Right lobe of liver (tissue), 6 donors: ENCODE measurements at regions not wholly inside any gene's neighbourhood (a gene's known extent, or its start where the extent isn't known, plus 50 kb on each side); places are given as distances from the start of the nearest gene placed in this dataset.

Experiments used
- ATAC-seq, 4 donors: fragments of 200-7000 bp; cut with Tn5 transposase; one replicate each; pipeline ENCODE4 v1.9.1; 2020; ENCODE audit warnings: mild to moderate bottlenecking in 4 of 4, moderate library complexity in 4 of 4
- DNase-seq, 3 donors: peaks; one replicate each; pipeline ENCODE4 v3.0.0-alpha.2; 2020
- H3K27ac ChIP-seq, 3 donors: fragments of 200-600 bp; one replicate each; pipeline ENCODE4 v1.8.0; 2022
- H3K27me3 ChIP-seq, 2 donors: fragments of 200-600 bp; one replicate each; pipeline ENCODE4 v1.8.0; 2022
- H3K36me3 ChIP-seq, 4 donors: fragments of 200-600 bp; sonication (generic) in 1 of 4; one replicate each; pipeline versions ENCODE4 v1.5.1 to v1.8.0; 2017 to 2022; ENCODE audit warnings: control low read depth in 1 of 4
- H3K4me1 ChIP-seq, 4 donors: fragments of 200-600 bp; sonication (generic) in 1 of 4; one replicate each; pipeline versions ENCODE4 v1.5.1 to v1.8.0; 2017 to 2022; ENCODE audit warnings: control low read depth in 1 of 4
- H3K4me3 ChIP-seq, 3 donors: fragments of 200-600 bp; one replicate each; pipeline ENCODE4 v1.8.0; 2022
- H3K9me3 ChIP-seq, 4 donors: fragments of 200-600 bp; sonication (generic) in 1 of 4; one replicate each; pipeline versions ENCODE4 v1.5.1 to v1.8.0; 2017 to 2022; ENCODE audit warnings: control low read depth in 1 of 4
- POLR2A ChIP-seq: fragments of 450-650 bp; IDR thresholded peaks from one replicate; pipeline ENCODE4 v1.6.1; 2017; ENCODE audit warnings: antibody characterized with exemption, mild to moderate bottlenecking
- WGBS: methylation state at CpG from one replicate; pipeline ENCODE4 v1.1.6; 2018; ENCODE audit warnings: low coverage, low lambda C conversion rate; ENCODE audit not compliant: insufficient coverage; ENCODE audit errors: missing lambda C conversion rate; 5-methylcytosine and 5-hydroxymethylcytosine counted together
- intact Hi-C, 2 donors: fragments of 100-400 bp; cut with DNase I; formaldehyde crosslinking; loops; one replicate each; pipeline versions ENCODE4 v1.11.2 to v1.14.1; 2022
- TF ChIP-seq, protein P1 (sequence below), 4 donors: fragments of 200-600 bp in 3 of 4; fragments of 450-650 bp in 1 of 4; IDR thresholded peaks; one replicate each; pipeline versions ENCODE4 v1.5.1 to v1.8.0; 2016 to 2022; ENCODE audit warnings: antibody characterized with exemption in 4 of 4, mild to moderate bottlenecking in 2 of 4
- donor health status: DM: no; HTN: yes; CAD: no.
- donor health status: DM: no; HTN: no; CAD: no.
- donor health status: DM: no; HTN: no; CAD: no.
- donor health status: DM: no; HTN: yes; CAD: no.
- donor health status: DM: no; HTN: yes; CAD: no.

DNA sequence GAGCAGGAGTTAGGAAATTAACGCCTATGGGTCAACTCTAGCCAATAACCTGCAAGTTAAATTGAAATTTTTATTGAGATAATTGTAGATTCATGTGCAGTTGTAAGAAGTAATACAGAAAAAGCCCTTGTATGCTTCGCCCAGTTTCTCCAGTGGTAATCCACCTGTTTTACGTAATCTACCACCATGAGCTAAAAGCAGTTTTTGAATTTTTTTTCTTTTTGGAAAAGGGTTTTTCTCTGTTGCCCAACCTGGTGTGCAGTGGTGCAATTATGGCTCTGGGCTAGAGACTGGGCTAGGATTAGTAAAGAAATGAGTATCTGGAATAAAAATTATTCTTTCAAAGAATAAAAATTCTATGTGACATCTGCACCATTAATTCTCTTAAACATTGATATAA is 116.2 kb downstream of the ZFP64 start:
- ATAC-seq (no peak), DNase-seq (no peak)
- Histone ChIP-seq H3K27ac (no peak overlapping the region), H3K36me3 (no peaks in the 10 kb centered on the region), H3K4me3 (no peak overlapping the region), H3K9me3 (no peaks in the 10 kb centered on the region), H3K27me3 (no peaks in the 10 kb centered on the region), H3K4me1 (no peaks in the 10 kb centered on the region)
- 57% methylated on average over 3 of the region's 3 CpGs for WGBS
- TF ChIP-seq POLR2A = no peak
- TF ChIP-seq, protein P1, sequence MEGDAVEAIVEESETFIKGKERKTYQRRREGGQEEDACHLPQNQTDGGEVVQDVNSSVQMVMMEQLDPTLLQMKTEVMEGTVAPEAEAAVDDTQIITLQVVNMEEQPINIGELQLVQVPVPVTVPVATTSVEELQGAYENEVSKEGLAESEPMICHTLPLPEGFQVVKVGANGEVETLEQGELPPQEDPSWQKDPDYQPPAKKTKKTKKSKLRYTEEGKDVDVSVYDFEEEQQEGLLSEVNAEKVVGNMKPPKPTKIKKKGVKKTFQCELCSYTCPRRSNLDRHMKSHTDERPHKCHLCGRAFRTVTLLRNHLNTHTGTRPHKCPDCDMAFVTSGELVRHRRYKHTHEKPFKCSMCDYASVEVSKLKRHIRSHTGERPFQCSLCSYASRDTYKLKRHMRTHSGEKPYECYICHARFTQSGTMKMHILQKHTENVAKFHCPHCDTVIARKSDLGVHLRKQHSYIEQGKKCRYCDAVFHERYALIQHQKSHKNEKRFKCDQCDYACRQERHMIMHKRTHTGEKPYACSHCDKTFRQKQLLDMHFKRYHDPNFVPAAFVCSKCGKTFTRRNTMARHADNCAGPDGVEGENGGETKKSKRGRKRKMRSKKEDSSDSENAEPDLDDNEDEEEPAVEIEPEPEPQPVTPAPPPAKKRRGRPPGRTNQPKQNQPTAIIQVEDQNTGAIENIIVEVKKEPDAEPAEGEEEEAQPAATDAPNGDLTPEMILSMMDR (IDR thresholded peaks at IDR 0.05) = no peak
- intact Hi-C loops = no loop called here

DNA sequence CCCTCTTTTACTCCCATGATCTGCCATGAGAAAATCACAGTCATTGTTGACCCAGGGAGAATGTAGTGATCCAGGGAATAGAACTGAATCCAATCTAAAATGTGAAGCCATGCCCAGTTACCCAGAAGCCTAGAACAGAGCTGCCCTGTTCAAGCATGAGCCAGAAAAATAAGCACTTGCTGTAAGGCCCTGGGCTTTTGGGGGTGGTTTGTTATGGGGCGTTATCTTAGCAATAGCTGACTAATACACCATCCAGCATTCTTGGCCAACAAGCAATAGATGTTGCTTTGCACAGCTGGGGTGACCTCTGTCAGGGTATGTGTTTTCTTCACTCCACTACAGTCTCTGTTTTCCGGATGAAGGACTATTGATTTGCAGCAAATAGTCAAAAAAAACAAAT is 120.4 kb downstream of the ZFP64 start:
- Histone ChIP-seq H3K9me3 (no peaks in the 10 kb centered on the region), H3K36me3 (no peaks in the 10 kb centered on the region), H3K4me1 (no peaks in the 10 kb centered on the region), H3K27me3 (no peaks in the 10 kb centered on the region), H3K4me3 (no peak overlapping the region), H3K27ac (no peak overlapping the region)
- TF ChIP-seq, protein P1 (IDR thresholded peaks at IDR 0.05) = no peak
- no peak for TF ChIP-seq POLR2A
- 96% methylated on average over 2 of the region's 2 CpGs for WGBS
- no peak for DNase-seq
- ATAC-seq = no peak
- intact Hi-C loops = no loop called here

DNA sequence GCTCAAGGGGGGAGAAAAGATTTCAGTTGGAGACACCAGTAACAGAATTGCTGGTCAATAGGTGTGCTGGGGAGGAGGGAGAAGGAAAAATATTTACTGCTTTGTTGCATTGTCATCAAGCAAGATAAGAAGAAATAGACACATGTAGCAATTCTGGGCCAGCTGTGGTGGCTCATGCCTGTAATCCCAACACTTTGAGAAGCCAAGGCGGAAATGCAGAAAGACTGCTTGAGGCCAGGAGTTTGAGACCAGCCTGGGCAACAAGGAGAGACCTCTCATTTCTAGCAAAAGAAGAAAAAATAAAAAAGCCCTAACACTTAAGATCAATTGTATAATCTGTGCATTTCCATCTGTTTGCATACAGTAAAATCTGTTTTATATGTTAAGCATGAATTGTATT is 126.6 kb downstream of the ZFP64 start:
- ATAC-seq (no peak), DNase-seq (no peak)
- Histone ChIP-seq H3K36me3 (no peaks in the 10 kb centered on the region), H3K4me3 (no peak overlapping the region), H3K4me1 (no peaks in the 10 kb centered on the region), H3K27ac (no peak overlapping the region), H3K9me3 (no peaks in the 10 kb centered on the region), H3K27me3 (no peaks in the 10 kb centered on the region)
- 100% methylated on average over 1 of the region's 1 CpG for WGBS
- intact Hi-C loops = no loop called here
- TF ChIP-seq, protein P1 (IDR thresholded peaks at IDR 0.05) = no peak
- no peak for TF ChIP-seq POLR2A

DNA sequence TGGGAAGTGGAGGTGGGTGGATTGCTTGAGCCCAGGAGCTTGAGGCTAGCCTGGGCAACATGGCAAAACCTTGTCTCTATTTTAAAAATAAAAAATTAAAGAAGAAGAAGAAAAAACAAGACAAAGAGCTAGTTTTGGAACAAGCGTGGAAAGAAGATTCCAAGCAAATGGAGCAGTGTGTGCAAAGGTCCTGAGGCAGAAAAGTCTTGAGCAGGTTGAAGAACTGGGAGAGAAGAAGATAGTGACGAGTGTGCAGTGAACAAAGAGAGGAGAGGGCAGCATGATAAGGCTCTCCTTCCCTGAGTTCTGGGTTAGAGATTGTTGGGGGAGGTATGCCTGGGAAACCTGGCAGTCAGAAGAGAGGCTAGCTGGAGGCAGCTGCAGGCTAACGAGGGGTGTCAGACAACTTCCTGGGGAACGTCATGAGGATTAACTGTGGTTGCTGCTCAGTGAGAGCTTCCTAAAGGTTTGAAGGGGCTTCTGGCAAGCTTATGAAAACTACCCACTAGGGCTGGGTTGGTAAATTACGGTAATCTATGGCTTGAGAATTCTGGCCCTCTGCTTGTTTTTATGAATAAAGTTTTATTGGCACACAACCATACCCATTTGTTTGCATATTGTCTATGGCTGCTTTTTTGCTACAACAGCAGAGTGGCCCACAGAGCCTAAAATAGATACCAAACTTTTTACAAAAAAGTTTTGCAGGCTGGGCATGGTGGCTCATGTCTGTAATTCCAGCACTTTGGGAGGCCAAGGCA is 128.9 kb downstream of the ZFP64 start:
- H3K36me3 ChIP-seq = no peaks in the 10 kb centered on the region
- ATAC-seq (no peak), DNase-seq (no peak)
- no peak for TF ChIP-seq POLR2A
- TF ChIP-seq, protein P1 (IDR thresholded peaks at IDR 0.05) = no peak
- no peaks in the 10 kb centered on the region for H3K27me3 ChIP-seq
- 87% methylated on average over 3 of the region's 5 CpGs for WGBS
- H3K9me3 ChIP-seq = no peaks in the 10 kb centered on the region
- H3K27ac ChIP-seq = no peak overlapping the region
- no peak overlapping the region for H3K4me3 ChIP-seq
- intact Hi-C loops = no loop called here
- no peaks in the 10 kb centered on the region for H3K4me1 ChIP-seq
